ENCODE measurements at regions not wholly inside any gene's neighbourhood (a gene's known extent, or its start where the extent isn't known, plus 50 kb on each side); places are given as distances from the start of the nearest gene placed in this dataset.

DNA sequence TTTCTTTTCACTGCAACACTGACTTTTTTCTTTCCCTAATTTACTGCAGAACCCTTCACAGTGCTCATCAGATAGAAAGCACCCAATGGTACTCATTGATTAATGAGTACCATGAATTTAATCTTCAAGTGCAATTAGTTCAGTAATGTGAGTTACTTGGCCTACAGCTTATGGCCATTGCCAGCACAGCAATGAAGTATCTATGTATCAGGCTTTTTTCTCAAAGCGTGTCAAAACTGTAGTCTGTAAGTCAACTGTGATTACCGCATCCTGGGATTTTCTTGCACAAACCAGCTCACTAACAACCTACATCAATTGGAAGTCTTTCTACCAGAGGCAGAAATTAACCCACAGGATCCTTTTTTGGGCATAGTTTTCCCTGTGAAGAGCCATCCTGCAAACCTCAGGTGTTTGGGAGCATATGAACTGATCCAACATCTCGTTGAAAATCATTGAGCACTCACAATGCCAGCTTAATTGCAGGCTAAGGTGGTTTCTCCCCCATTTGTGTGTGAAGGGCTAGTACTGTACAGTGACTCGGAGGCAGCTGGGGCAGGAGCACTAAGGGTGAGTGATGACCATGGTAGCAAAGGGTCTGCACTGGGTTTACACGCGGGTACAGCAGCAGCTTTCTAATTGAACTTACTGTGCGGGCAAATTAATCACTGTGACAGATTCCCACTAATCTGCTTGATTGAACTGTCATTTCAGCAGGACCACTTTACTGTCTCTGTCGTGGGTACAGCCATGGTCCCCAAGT lies 619.3 kb downstream of the SNAPC1 start:
- H3K18ac ChIP-seq (ENCODE audit: low read depth, low read length), result no peak overlapping the region
- no peak overlapping the region for H4K91ac ChIP-seq (ENCODE audit: insufficient read depth, low read depth, low read length)
- H2BK120ac ChIP-seq (ENCODE audit: low read depth, low read length), result no peak overlapping the region
- H3K79me1 ChIP-seq (ENCODE audit: low read depth in 1 of 2, low read length in 2 of 2), result no peaks in the 10 kb centered on the region
- no peak overlapping the region for H4K8ac ChIP-seq (ENCODE audit: low read depth in 2 of 2, low read length in 2 of 2)
- ChIA-PET POLR2A (ENCODE audit: unreplicated experiment) (no interaction called here), CTCF (interaction anchor here (0.6 kb wide), 1 partner anchor 876 kb away, joined by 7 read pairs; no protein-coding TSS in a partner anchor)
- H3K4me1 ChIP-seq (ENCODE audit: control insufficient read depth, insufficient read depth, low read length), result no peaks in the 10 kb centered on the region
- dilution Hi-C loops (cut with HindIII; ENCODE audit: low sequenced_read_pairs, unreplicated experiment), result no loop called here
- ATAC-seq (ENCODE audit: low read depth) (no peak), DNase-seq (no peak)
- H3K23ac ChIP-seq (ENCODE audit: low read depth, low read length), result no peak overlapping the region
- TF ChIP-seq FOS (IDR thresholded peaks at IDR 0.05; ENCODE audit: low read depth, low read length) (no peak), MAFK (IDR thresholded peaks at IDR 0.05; ENCODE audit: low read depth, low read length) (no peak)
- no peak overlapping the region for H3K14ac ChIP-seq (replicated peaks; ENCODE audit: low read depth, low read length)
- no peak overlapping the region for H3K4me2 ChIP-seq (ENCODE audit: low read depth, low read length)
- no peaks in the 10 kb centered on the region for H3K36me3 ChIP-seq (ENCODE audit: control insufficient read depth, insufficient read depth, low read length)
- no TSS peak for BruUV-seq (replicated peaks)
- H2AK5ac ChIP-seq (ENCODE audit: low read depth, low read length), result no peak overlapping the region
- no peak overlapping the region for H3K27ac ChIP-seq (ENCODE audit: insufficient read depth, low read length)
- no peaks in the 10 kb centered on the region for H3K9me3 ChIP-seq (ENCODE audit: control insufficient read depth, insufficient read depth, low read length)
- H4K20me1 ChIP-seq (ENCODE audit: insufficient read depth, low read length), result no peaks in the 10 kb centered on the region
- WGBS, 2 experiments (ENCODE audit: extremely low coverage in 2 of 2, insufficient read length in 1 of 2), result 49% methylated on average over 6 of the region's 8 CpGs; no CpG with 5 or more reads in 1 of the 2 experiments
- H2BK5ac ChIP-seq (ENCODE audit: low read depth, low read length, poor library complexity, severe bottlenecking), result no peak overlapping the region
- no peak overlapping the region for H2BK15ac ChIP-seq (ENCODE audit: low read depth, low read length)
- no peaks in the 10 kb centered on the region for H3K9me1 ChIP-seq (ENCODE audit: insufficient read depth, low read length)
- intact Hi-C loops (cut with micrococcal nuclease), result no loop called here
- in situ Hi-C loops (cut with MboI; ENCODE audit: low sequenced_read_pairs), result no loop called here
- no peak overlapping the region for H3K56ac ChIP-seq (ENCODE audit: extremely low read depth, insufficient read depth, low read length)
- no peak overlapping the region for H3K9ac ChIP-seq (ENCODE audit: low read depth, low read length)
- no peaks in the 10 kb centered on the region for H3K27me3 ChIP-seq (ENCODE audit: control insufficient read depth, insufficient read depth, low read length)
- no peak overlapping the region for H2BK20ac ChIP-seq (ENCODE audit: low read depth, low read length)
- no peak overlapping the region for H3K4ac ChIP-seq (ENCODE audit: low read depth, low read length)
- no peak overlapping the region for H2AFZ ChIP-seq (replicated peaks; ENCODE audit: low read length, poor library complexity)
- H4K5ac ChIP-seq (ENCODE audit: low read depth, low read length), result no peak overlapping the region
- H2AK9ac ChIP-seq (replicated peaks; ENCODE audit: low read depth, low read length, poor library complexity), result no peak overlapping the region
- no peak overlapping the region for H3K4me3 ChIP-seq (ENCODE audit: insufficient read depth, low read depth, low read length)

Measured in IMR-90 (cell line).